ENCODE measurements at regions not wholly inside any gene's neighbourhood (a gene's known extent, or its start where the extent isn't known, plus 50 kb on each side); places are given as distances from the start of the nearest gene placed in this dataset.
"Not testable (repeated sequence)": the region's sequence is repeated elsewhere in the genome, so short reads cannot be mapped to it uniquely, and the experiment has no call there.

- DNase-seq = no peak
- Histone ChIP-seq H3K4me1 (no peaks in the 10 kb centered on the region), H3K4me3 (no peak overlapping the region), H3K27ac (no peak overlapping the region), H3K36me3 (no peaks in the 10 kb centered on the region), H3K9me3 (peaks cover 0 to 55% (median 16%) of the 10 kb centered on the region in 8 donors), H3K27me3 (replicated peaks in 1 of 7) (peaks cover 0 to 44% (median 6%) of the 10 kb centered on the region in 7 donors)
- intact Hi-C loops (cut with DNase I; ENCODE audit: low total_unique reads) = no loop called here
- WGBS, 5 donors = 36 to 56% (median 39%) methylated on average over 5 to 7 of the region's 7 CpGs
- TF ChIP-seq POLR2AphosphoS5 (IDR thresholded peaks at IDR 0.05) (no peak), CTCF (IDR thresholded peaks at IDR 0.05 in 8 of 11, conservative IDR thresholded peaks at IDR 0.05 in 3 of 11) (no peak), POLR2A (IDR thresholded peaks at IDR 0.05) (no peak)
These were observed 231.7 kb downstream of the CRLF2 start for GRCh38 chrX:980587-981235.

GRCh38 chrX:979127-979526, 233.3 kb downstream of the CRLF2 start:
- intact Hi-C loops (cut with DNase I; ENCODE audit: low total_unique reads); H3K27ac ChIP-seq; H3K4me3 ChIP-seq; H3K36me3 ChIP-seq; DNase-seq; H3K4me1 ChIP-seq: not testable (repeated sequence)
- Histone ChIP-seq H3K9me3 (peaks cover 0 to 47% (median 13%) of the 10 kb centered on the region in 8 donors), H3K27me3 (replicated peaks in 1 of 7) (peaks cover 0 to 44% (median 6%) of the 10 kb centered on the region in 7 donors)
- WGBS, 5 donors = 94 to 96% (median 95%) methylated on average over 18 of the region's 18 CpGs

- WGBS, 5 donors = 79 to 86% (median 82%) methylated on average over 23 of the region's 23 CpGs
- no peaks in the 10 kb centered on the region for H3K4me1 ChIP-seq
- TF ChIP-seq POLR2A (IDR thresholded peaks at IDR 0.05) = no peak
- no peak for TF ChIP-seq POLR2AphosphoS5 (IDR thresholded peaks at IDR 0.05)
- no peak for TF ChIP-seq CTCF (IDR thresholded peaks at IDR 0.05 in 8 of 11, conservative IDR thresholded peaks at IDR 0.05 in 3 of 11)
- intact Hi-C loops (cut with DNase I; ENCODE audit: low total_unique reads) = no loop called here
- H3K4me3 ChIP-seq = no peak overlapping the region
- no peaks in the 10 kb centered on the region for H3K36me3 ChIP-seq
- H3K9me3 ChIP-seq = peaks cover 0 to 50% (median 13%) of the 10 kb centered on the region in 8 donors
- H3K27me3 ChIP-seq (replicated peaks in 1 of 7) = no peaks in the 10 kb centered on the region
- DNase-seq = no peak
- H3K27ac ChIP-seq = no peak overlapping the region
These were observed 239.3 kb downstream of the CRLF2 start for GRCh38 chrX:973010-973632.

GRCh38 chrX:968148-968965, 244.1 kb downstream of the CRLF2 start:
- WGBS, 5 donors = 77 to 90% (median 79%) methylated on average over 10 to 13 of the region's 13 CpGs
- no peaks in the 10 kb centered on the region for H3K36me3 ChIP-seq
- H3K27me3 ChIP-seq (replicated peaks in 1 of 7) = no peaks in the 10 kb centered on the region
- DNase-seq = no peak
- intact Hi-C loops (cut with DNase I; ENCODE audit: low total_unique reads) = no loop called here
- no peaks in the 10 kb centered on the region for H3K4me1 ChIP-seq
- no peak overlapping the region for H3K27ac ChIP-seq
- peaks cover 0 to 21% (median 4%) of the 10 kb centered on the region in 8 donors for H3K9me3 ChIP-seq
- no peak overlapping the region for H3K4me3 ChIP-seq
- TF ChIP-seq POLR2A (IDR thresholded peaks at IDR 0.05) (no peak), POLR2AphosphoS5 (IDR thresholded peaks at IDR 0.05) (no peak)
